DOHH2 (cell line): ENCODE measurements at regions not wholly inside any gene's neighbourhood (a gene's known extent, or its start where the extent isn't known, plus 50 kb on each side); places are given as distances from the start of the nearest gene placed in this dataset.

ENCODE experiments used
- CTCF ChIP-seq: fragments of 200-600 bp; sonication (generic); IDR thresholded peaks from one replicate; pipeline ENCODE4 v1.5.1; 2014; ENCODE audit warnings: antibody characterized with exemption, mild to moderate bottlenecking, low read depth, low read length; ENCODE audit not compliant: poor library complexity, severe bottlenecking
- EZH2phosphoT487 ChIP-seq: fragments of 200-600 bp; sonication (generic); IDR thresholded peaks from 2 replicates; pipeline ENCODE4 v1.6.1; 2017; ENCODE audit warnings: borderline replicate concordance, mild to moderate bottlenecking, antibody characterized with exemption, low read length, moderate library complexity, mixed read lengths

GRCh38 chr2:183291436-183291835 is 167.2 kb downstream of the NUP35 start:
- no peak for TF ChIP-seq EZH2phosphoT487
- no peak for TF ChIP-seq CTCF
